Prostate gland (tissue), 2 donors: ENCODE measurements at regions not wholly inside any gene's neighbourhood (a gene's known extent, or its start where the extent isn't known, plus 50 kb on each side); places are given as distances from the start of the nearest gene placed in this dataset.

Experiments
- POLR2A ChIP-seq: fragments of 450-650 bp; IDR thresholded peaks from one replicate; pipeline ENCODE4 v1.6.1; 2016; ENCODE audit warnings: antibody characterized with exemption, mild to moderate bottlenecking
- POLR2AphosphoS5 ChIP-seq: sonication (generic); formaldehyde crosslinking; IDR thresholded peaks from one replicate; pipeline ENCODE4 v1.6.1; 2017; ENCODE audit warnings: antibody characterized with exemption
- TF ChIP-seq, protein P1 (sequence below), 4 experiments: fragments of 200-600 bp in 2 of 4; fragments of 450-650 bp in 2 of 4; sonication (generic) in 2 of 4; IDR thresholded peaks; 1 replicate in 3 of 4; 2 replicates in 1 of 4; pipeline ENCODE4 v1.5.1; 2016 to 2019; ENCODE audit warnings: antibody characterized with exemption in 4 of 4, mild to moderate bottlenecking in 2 of 4, moderate library complexity in 2 of 4

DNA sequence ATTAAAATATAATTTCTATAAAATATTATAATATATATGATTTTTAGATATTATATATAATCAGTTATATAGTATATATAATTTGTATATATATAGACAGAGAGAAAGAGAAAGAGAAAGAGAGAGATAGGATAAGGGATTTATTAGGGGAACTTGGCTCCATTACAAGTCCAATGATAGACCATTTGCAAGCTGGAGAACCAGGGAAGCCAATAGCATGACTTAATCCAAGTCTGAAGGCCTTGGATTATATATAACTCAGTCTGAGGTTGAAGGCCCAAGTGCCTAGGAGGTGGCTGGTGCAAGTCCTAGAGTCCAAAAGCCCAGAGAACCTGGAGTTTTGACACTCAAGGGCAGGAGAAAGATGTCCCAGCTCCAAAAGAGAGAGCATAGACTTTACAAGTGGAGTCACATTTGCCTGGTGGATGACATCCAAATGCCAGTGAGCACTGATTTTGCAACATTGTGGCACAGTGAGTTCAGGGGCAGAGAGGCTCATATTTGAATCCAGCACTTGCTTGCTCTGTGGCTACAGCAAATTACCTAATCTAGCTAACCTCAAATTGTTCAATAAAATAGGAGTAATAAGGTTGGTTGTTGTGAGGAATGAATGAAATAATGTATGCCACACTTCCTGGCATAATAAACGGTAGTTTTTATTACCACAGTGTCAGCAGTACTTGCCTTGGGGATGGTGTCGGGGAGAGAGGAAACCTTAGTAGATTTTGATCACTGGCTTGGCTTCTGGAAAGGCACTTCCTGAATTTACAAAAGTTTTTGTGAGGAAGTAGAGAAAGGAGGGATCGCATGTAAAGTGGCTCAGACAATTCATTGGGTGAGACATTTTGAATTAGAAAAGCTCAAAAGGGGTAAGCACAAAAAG, 69.6 kb upstream of the CD28 start:
- TF ChIP-seq, protein P1, sequence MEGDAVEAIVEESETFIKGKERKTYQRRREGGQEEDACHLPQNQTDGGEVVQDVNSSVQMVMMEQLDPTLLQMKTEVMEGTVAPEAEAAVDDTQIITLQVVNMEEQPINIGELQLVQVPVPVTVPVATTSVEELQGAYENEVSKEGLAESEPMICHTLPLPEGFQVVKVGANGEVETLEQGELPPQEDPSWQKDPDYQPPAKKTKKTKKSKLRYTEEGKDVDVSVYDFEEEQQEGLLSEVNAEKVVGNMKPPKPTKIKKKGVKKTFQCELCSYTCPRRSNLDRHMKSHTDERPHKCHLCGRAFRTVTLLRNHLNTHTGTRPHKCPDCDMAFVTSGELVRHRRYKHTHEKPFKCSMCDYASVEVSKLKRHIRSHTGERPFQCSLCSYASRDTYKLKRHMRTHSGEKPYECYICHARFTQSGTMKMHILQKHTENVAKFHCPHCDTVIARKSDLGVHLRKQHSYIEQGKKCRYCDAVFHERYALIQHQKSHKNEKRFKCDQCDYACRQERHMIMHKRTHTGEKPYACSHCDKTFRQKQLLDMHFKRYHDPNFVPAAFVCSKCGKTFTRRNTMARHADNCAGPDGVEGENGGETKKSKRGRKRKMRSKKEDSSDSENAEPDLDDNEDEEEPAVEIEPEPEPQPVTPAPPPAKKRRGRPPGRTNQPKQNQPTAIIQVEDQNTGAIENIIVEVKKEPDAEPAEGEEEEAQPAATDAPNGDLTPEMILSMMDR (IDR thresholded peaks at IDR 0.05): no peak
- TF ChIP-seq POLR2A (no peak), POLR2AphosphoS5 (peak; percentile 77)
